IPS DF 4.7 (cell line): ENCODE measurements at regions not wholly inside any gene's neighbourhood (a gene's known extent, or its start where the extent isn't known, plus 50 kb on each side); places are given as distances from the start of the nearest gene placed in this dataset.

Experiments
- DNase-seq: peaks from one replicate; pipeline ENCODE4 v3.0.0-alpha.2; 2013; ENCODE audit warnings: low spot score; ENCODE audit errors: extremely low read depth

GRCh38 chr2:19748711-19749506 lies 152.9 kb downstream of the TTC32 start:
- DNase-seq = no peak

- DNase-seq = no peak
Observed at GRCh38 chr2:19748073-19748375, 153.8 kb downstream of the TTC32 start.

- no peak for DNase-seq
Observed at GRCh38 chr2:19747310-19748072, 154.3 kb downstream of the TTC32 start.

- no peak for DNase-seq
Observed at GRCh38 chr2:19746611-19747309, 155.0 kb downstream of the TTC32 start.

- DNase-seq = no peak
Observed at GRCh38 chr2:19746137-19746600, 155.6 kb downstream of the TTC32 start.

GRCh38 chr2:19745318-19746136 lies 156.3 kb downstream of the TTC32 start:
- DNase-seq = no peak

- DNase-seq = no peak
Observed at GRCh38 chr2:19744456-19745199, 157.2 kb downstream of the TTC32 start.

GRCh38 chr2:19743641-19744040 lies 158.1 kb downstream of the TTC32 start:
- no peak for DNase-seq

- DNase-seq = no peak
Observed at GRCh38 chr2:19742872-19743271, 158.9 kb downstream of the TTC32 start.

GRCh38 chr2:19739256-19739655 lies 162.5 kb downstream of the TTC32 start:
- no peak for DNase-seq

- DNase-seq = no peak
Observed at GRCh38 chr2:19738707-19739106, 163.1 kb downstream of the TTC32 start.

GRCh38 chr2:19736191-19736831 lies 165.5 kb downstream of the TTC32 start:
- no peak for DNase-seq

GRCh38 chr2:19733951-19734425 lies 167.8 kb downstream of the TTC32 start:
- DNase-seq = no peak

GRCh38 chr2:19733390-19733789 lies 168.4 kb downstream of the TTC32 start:
- no peak for DNase-seq

GRCh38 chr2:19732255-19732654 lies 169.5 kb downstream of the TTC32 start:
- no peak for DNase-seq

- no peak for DNase-seq
Observed at GRCh38 chr2:19731515-19731914, 170.3 kb downstream of the TTC32 start.

- DNase-seq = no peak
Observed at GRCh38 chr2:19731037-19731436, 170.7 kb downstream of the TTC32 start.

- DNase-seq = no peak
Observed at GRCh38 chr2:19728125-19728524, 173.7 kb downstream of the TTC32 start.

- DNase-seq = no peak
Observed at GRCh38 chr2:19725392-19725791, 176.4 kb downstream of the TTC32 start.

- DNase-seq = no peak
Observed at GRCh38 chr2:19723021-19723420, 178.8 kb downstream of the TTC32 start.
